T-cell (primary cell): ENCODE measurements at regions not wholly inside any gene's neighbourhood (a gene's known extent, or its start where the extent isn't known, plus 50 kb on each side); places are given as distances from the start of the nearest gene placed in this dataset.

Experiments
- ATAC-seq, 4 experiments: fragments of 200-7000 bp in 3 of 4; fragments of 150-1000 bp in 1 of 4; cut with Tn5 transposase; replicated peaks in 1 of 4; 1 replicate in 3 of 4; 2 replicates in 1 of 4; pipeline ENCODE4 v1.10.0; 2021; ENCODE audit warnings: moderate library complexity in 3 of 4, mild to moderate bottlenecking in 2 of 4, moderate number of reproducible peaks in 1 of 4
- CTCF ChIA-PET, 2 donors: fragments of 300-600 bp; sonication (Branson Sonifier 250); formaldehyde crosslinking; loops; one replicate each; lab custom pipeline; 2022; ENCODE audit warnings: antibody characterized with exemption in 2 of 2; lab: Charles Lee
- POLR2A ChIA-PET, 2 donors: fragments of 300-600 bp; sonication (Branson Sonifier 250); formaldehyde crosslinking; loops; one replicate each; lab custom pipeline; 2022; ENCODE audit warnings: antibody characterized with exemption in 2 of 2; lab: Charles Lee
- DNase-seq, 35 experiments: peaks; one replicate each; pipeline versions ENCODE4 v3.0.0 to v3.0.0-alpha.2; 2013 to 2023
- H3K27ac ChIP-seq: one replicate; pipeline ENCODE4 v1.5.1; 2013; ENCODE audit warnings: low read length
- H3K27me3 ChIP-seq, 2 experiments: replicated peaks in 1 of 2; 1 replicate in 1 of 2; 2 replicates in 1 of 2; pipeline versions ENCODE4 v1.6.1 to v1.7.0; 2013; ENCODE audit warnings: low read length in 1 of 2, mixed read lengths in 1 of 2; ENCODE audit not compliant: control insufficient read depth in 2 of 2, insufficient read depth in 2 of 2; ENCODE audit errors: extremely low read depth in 1 of 2
- H3K36me3 ChIP-seq, 2 donors: 1 replicate in 1 of 2; 2 replicates in 1 of 2; pipeline versions ENCODE4 v1.6.1 to v1.7.0; 2013; ENCODE audit warnings: low read length in 1 of 2; ENCODE audit not compliant: control insufficient read depth in 2 of 2, insufficient read depth in 1 of 2; ENCODE audit errors: extremely low read depth in 1 of 2
- H3K4me1 ChIP-seq, 2 experiments: 1 replicate in 1 of 2; 2 replicates in 1 of 2; pipeline versions ENCODE4 v1.6.1 to v1.7.0; 2013; ENCODE audit warnings: low read length in 2 of 2, mixed read lengths in 1 of 2; ENCODE audit not compliant: insufficient read depth in 2 of 2, control insufficient read depth in 1 of 2; ENCODE audit errors: extremely low read depth in 1 of 2
- H3K4me3 ChIP-seq, 2 donors: 1 replicate in 1 of 2; 2 replicates in 1 of 2; pipeline versions ENCODE4 v1.5.1 to v1.7.0; 2013; ENCODE audit warnings: mild to moderate bottlenecking in 2 of 2, low read length in 1 of 2, moderate library complexity in 1 of 2; ENCODE audit not compliant: control insufficient read depth in 1 of 2; ENCODE audit errors: extremely low read depth in 1 of 2
- H3K9me3 ChIP-seq: 2 replicates; pipeline ENCODE4 v1.7.0; 2013
- H3K27ac Mint-ChIP-seq, 2 donors: one replicate each; pipeline ENCODE4 v1.8.0; 2020 to 2021; ENCODE audit warnings: mild to moderate bottlenecking in 2 of 2, mixed read lengths in 2 of 2
- H3K27me3 Mint-ChIP-seq, 2 donors: one replicate each; pipeline ENCODE4 v1.8.0; 2021 to 2022; ENCODE audit warnings: mixed read lengths in 2 of 2
- H3K36me3 Mint-ChIP-seq: one replicate; pipeline ENCODE4 v1.8.0; 2021; ENCODE audit warnings: mixed read lengths
- H3K4me1 Mint-ChIP-seq, 3 donors: one replicate each; pipeline ENCODE4 v1.8.0; 2020 to 2022; ENCODE audit warnings: mixed read lengths in 3 of 3, mild to moderate bottlenecking in 1 of 3
- H3K4me3 Mint-ChIP-seq, 3 donors: one replicate each; pipeline ENCODE4 v1.8.0; 2020 to 2022; ENCODE audit warnings: mild to moderate bottlenecking in 3 of 3, mixed read lengths in 3 of 3, moderate library complexity in 3 of 3
- H3K9me3 Mint-ChIP-seq, 3 donors: one replicate each; pipeline ENCODE4 v1.8.0; 2020 to 2022; ENCODE audit warnings: mixed read lengths in 3 of 3
- WGBS: methylation state at CpG from one replicate; pipeline ENCODE4 v1.1.5; 2013; ENCODE audit warnings: missing lambda C conversion rate; ENCODE audit not compliant: insufficient coverage; 5-methylcytosine and 5-hydroxymethylcytosine counted together

DNA sequence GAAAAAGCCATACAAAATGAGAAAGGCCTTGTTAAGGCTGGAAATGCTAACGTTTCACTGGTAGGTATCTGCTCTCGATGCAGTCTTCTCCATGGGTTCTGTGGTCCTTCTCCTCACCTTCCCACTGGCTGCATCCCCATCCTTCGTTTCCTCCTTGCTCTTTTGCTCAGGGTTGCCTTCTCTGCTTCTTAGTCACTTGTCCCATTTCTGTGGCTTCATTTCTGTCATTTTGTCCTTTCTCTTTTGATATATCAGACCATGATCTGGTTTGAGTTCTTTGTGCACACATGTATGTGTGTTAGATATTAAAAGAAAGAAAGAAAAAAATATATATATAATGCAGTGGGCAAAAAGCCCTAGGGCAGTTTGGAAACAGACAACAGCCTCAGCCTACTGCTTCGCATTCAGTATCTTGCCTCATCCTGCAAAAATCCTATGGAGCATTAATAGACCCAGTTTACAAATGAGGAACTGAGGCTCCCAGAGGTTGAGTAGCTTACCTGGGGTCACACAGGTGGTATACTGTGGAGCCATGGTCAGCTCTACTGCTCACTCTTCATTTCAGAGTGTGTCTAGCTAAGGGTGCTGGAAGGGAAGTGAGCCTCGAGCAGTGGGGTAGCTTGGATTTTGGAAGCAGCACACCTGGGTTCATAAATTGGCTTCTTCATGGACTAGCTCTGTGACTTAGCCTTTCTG lies 57.6 kb upstream of the MEDAG start:
- Mint-ChIP-seq H3K4me3 (no peak overlapping the region), H3K4me1 (peaks cover 0 to 14% (median 8%) of the 10 kb centered on the region in 3 donors), H3K9me3 (peaks cover 0 to 4% (median 0%) of the 10 kb centered on the region in 3 donors), H3K27me3 (no peaks in the 10 kb centered on the region), H3K36me3 (no peaks in the 10 kb centered on the region), H3K27ac (peak overlapping the region in 1 of 2 donors; percentile 9)
- CTCF ChIA-PET: interaction anchor here in 1 of 2 donors (1.1 kb wide), 1 partner anchor 17 kb away, joined by 3 read pairs; no protein-coding TSS in a partner anchor
- ATAC-seq (no peak), DNase-seq (no peak)
- Histone ChIP-seq H3K36me3 (no peaks in the 10 kb centered on the region), H3K4me3 (no peak overlapping the region), H3K27me3 (peaks cover 0 to 2% of the 10 kb centered on the region in 2 experiments), H3K4me1 (peaks cover 0 to 20% of the 10 kb centered on the region in 2 experiments), H3K27ac (no peak overlapping the region), H3K9me3 (no peaks in the 10 kb centered on the region)
- 59% methylated on average over 5 of the region's 5 CpGs for WGBS
- POLR2A ChIA-PET: no interaction called here

DNA sequence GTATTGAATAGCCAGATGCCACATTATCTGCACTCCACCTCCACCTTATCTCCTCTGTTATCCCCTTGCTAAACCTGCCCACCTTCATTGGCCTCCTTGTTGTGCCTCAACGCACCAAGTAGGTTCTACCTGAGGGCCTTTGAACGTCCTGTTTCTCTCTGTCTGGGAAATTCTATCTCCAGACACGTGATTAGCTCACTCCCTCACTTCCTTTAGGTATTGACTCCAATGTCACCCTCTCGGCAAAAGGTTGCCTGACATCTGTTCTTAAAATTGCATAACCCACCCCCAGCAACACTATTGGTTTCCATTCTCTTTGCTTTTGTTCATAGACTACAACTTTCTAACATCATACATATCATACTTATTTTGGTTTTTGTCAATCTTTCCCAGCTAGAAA lies 56.5 kb upstream of the MEDAG start:
- Histone ChIP-seq H3K4me3 (no peak overlapping the region), H3K4me1 (peaks cover 0 to 19% of the 10 kb centered on the region in 2 experiments), H3K36me3 (no peaks in the 10 kb centered on the region), H3K27ac (no peak overlapping the region), H3K9me3 (no peaks in the 10 kb centered on the region), H3K27me3 (peaks cover 0 to 2% of the 10 kb centered on the region in 2 experiments)
- peaks cover 0 to 14% (median 8%) of the 10 kb centered on the region in 3 donors for H3K4me1 Mint-ChIP-seq
- peaks cover 0 to 4% (median 0%) of the 10 kb centered on the region in 3 donors for H3K9me3 Mint-ChIP-seq
- no peak for DNase-seq
- H3K36me3 Mint-ChIP-seq: no peaks in the 10 kb centered on the region
- H3K27ac Mint-ChIP-seq: no peak overlapping the region
- ATAC-seq: no peak
- no peaks in the 10 kb centered on the region for H3K27me3 Mint-ChIP-seq
- CTCF ChIA-PET: no interaction called here
- no peak overlapping the region for H3K4me3 Mint-ChIP-seq
- WGBS: 76% methylated on average over 4 of the region's 4 CpGs
- POLR2A ChIA-PET: no interaction called here

DNA sequence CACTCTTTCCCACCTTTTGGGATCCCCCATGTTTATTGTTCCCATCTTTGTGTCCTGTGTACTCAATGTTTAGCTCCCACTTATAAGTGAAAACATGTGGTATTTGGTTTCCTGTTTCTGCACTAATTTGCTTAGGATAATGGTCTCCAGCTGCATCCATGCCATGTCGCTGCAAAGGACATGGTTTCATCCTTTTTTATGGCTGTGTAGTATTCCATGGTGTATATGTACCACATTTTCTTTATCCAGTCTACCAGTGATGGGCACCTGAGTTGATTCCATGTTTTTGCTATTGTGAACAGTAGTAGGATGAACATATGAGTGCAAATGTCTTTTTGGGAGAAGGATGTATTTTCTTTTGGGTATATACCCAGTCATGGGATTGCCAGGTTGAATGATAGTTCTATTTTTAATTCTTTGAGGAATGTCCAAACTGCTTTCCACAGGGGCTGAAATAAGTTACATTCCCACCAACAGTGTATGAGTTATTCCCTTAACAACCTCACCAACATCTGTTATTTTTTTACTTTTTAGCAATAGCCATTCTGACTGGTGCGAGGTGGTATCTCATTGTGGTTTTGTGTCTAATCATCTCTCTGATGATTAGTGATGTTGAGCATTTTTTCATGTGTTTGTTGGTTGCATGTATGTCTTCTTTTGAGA lies 55.7 kb upstream of the MEDAG start:
- WGBS: 80% methylated on average over 1 of the region's 2 CpGs
- H3K27ac ChIP-seq: no peak overlapping the region
- Mint-ChIP-seq H3K4me1 (peaks cover 0 to 14% (median 8%) of the 10 kb centered on the region in 3 donors), H3K36me3 (no peaks in the 10 kb centered on the region), H3K9me3 (peaks cover 0 to 4% (median 0%) of the 10 kb centered on the region in 3 donors), H3K27ac (no peak overlapping the region), H3K27me3 (no peaks in the 10 kb centered on the region), H3K4me3 (no peak overlapping the region)
- DNase-seq (no peak), ATAC-seq (no peak)
- ChIA-PET CTCF (no interaction called here), POLR2A (no interaction called here)
- H3K9me3 ChIP-seq: no peaks in the 10 kb centered on the region
- H3K36me3 ChIP-seq: no peaks in the 10 kb centered on the region
- H3K4me3 ChIP-seq: no peak overlapping the region
- peaks cover 0 to 2% of the 10 kb centered on the region in 2 experiments for H3K27me3 ChIP-seq
- peaks cover 0 to 12% of the 10 kb centered on the region in 2 experiments for H3K4me1 ChIP-seq

DNA sequence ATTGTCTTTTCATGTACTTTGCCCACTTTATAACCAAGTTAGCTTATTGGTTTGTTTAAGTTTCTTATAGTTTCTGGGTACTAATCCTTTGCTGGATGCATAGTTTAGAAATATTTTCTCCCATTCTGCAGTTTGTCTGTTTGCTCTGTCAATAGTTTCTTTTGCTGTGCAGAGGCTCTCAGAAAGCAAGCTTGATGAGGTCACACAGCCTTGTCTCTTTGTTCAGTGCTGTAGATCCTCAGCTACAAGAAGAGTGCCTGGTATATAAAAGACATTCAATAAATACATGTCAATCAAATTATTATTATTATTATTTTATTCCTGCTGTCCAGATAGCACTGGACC lies 55.2 kb upstream of the MEDAG start:
- no peak overlapping the region for H3K27ac Mint-ChIP-seq

DNA sequence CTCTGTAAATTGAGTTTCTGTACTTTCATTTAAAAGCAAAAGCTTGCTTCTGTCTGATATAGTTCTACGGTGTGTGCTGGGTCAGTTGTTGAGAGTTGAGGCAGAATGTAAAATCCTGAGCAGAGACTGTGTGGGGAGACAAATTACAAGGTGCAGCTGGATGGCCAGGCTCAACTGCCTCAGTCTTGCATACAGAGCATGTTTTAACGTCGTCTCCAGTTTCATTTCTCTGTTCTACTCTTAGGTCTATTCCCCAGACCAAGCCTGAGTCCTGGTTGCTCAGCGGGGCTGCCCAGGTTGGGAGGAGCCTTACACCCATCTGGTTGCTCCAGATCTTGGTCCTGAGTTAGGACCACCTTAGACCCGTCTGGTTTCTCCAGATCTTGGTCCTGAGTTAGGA lies 54.4 kb upstream of the MEDAG start:
- Histone ChIP-seq H3K4me1 (peaks cover 0 to 5% of the 10 kb centered on the region in 2 experiments), H3K27me3 (peaks cover 0 to 2% of the 10 kb centered on the region in 2 experiments), H3K9me3 (no peaks in the 10 kb centered on the region), H3K27ac (no peak overlapping the region), H3K36me3 (no peaks in the 10 kb centered on the region), H3K4me3 (no peak overlapping the region)
- ATAC-seq (no peak), DNase-seq (no peak)
- ChIA-PET POLR2A (no interaction called here), CTCF (no interaction called here)
- peaks cover 0 to 4% (median 0%) of the 10 kb centered on the region in 3 donors for H3K9me3 Mint-ChIP-seq
- no peaks in the 10 kb centered on the region for H3K27me3 Mint-ChIP-seq
- no peak overlapping the region for H3K4me3 Mint-ChIP-seq
- 53% methylated on average over 4 of the region's 5 CpGs for WGBS
- H3K4me1 Mint-ChIP-seq: peaks cover 0 to 9% (median 8%) of the 10 kb centered on the region in 3 donors
- H3K36me3 Mint-ChIP-seq: no peaks in the 10 kb centered on the region
- no peak overlapping the region for H3K27ac Mint-ChIP-seq

More for the DNA sequence above, 55.2 kb upstream of the MEDAG start:
- Mint-ChIP-seq H3K36me3 (no peaks in the 10 kb centered on the region), H3K4me1 (peaks cover 0 to 14% (median 8%) of the 10 kb centered on the region in 3 donors), H3K9me3 (peaks cover 0 to 4% (median 0%) of the 10 kb centered on the region in 3 donors), H3K4me3 (no peak overlapping the region), H3K27me3 (no peaks in the 10 kb centered on the region)
- DNase-seq: no peak
- peaks cover 0 to 7% of the 10 kb centered on the region in 2 experiments for H3K4me1 ChIP-seq
- ChIA-PET CTCF (no interaction called here), POLR2A (no interaction called here)
- H3K27me3 ChIP-seq: peaks cover 0 to 2% of the 10 kb centered on the region in 2 experiments
- H3K9me3 ChIP-seq: no peaks in the 10 kb centered on the region
- H3K36me3 ChIP-seq: no peaks in the 10 kb centered on the region
- no peak overlapping the region for H3K27ac ChIP-seq
- no peak for ATAC-seq
- no peak overlapping the region for H3K4me3 ChIP-seq

DNA sequence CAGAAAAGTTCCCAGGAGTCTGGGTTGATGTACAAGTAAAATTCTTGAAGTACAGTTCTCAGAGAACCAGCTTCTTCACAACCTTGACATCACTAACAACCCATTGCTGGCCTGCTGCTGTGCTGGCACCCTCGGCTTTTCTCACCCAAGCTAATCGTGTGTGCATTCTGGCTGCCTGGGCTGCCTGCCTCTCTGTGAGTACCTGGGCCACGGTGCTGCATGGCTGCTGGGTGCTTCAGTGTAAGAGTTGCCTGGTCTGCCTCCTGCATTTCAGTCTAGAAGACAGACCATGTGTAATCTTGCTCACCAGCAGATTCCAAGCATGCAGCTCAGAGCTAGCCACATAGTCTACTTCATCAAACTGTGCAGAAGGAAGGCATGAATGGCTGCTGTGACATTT lies 50.5 kb upstream of the MEDAG start:
- Histone ChIP-seq H3K9me3 (no peaks in the 10 kb centered on the region), H3K27me3 (peaks cover 0 to 2% of the 10 kb centered on the region in 2 experiments), H3K27ac (no peak overlapping the region), H3K36me3 (no peaks in the 10 kb centered on the region), H3K4me3 (no peak overlapping the region), H3K4me1 (no peaks in the 10 kb centered on the region)
- no peak for DNase-seq
- H3K9me3 Mint-ChIP-seq: peaks cover 0 to 5% (median 0%) of the 10 kb centered on the region in 3 donors
- POLR2A ChIA-PET: no interaction called here
- H3K4me1 Mint-ChIP-seq: no peaks in the 10 kb centered on the region
- 67% methylated on average over 3 of the region's 3 CpGs for WGBS
- no peak for ATAC-seq
- no peaks in the 10 kb centered on the region for H3K27me3 Mint-ChIP-seq
- no peak overlapping the region for H3K27ac Mint-ChIP-seq
- H3K36me3 Mint-ChIP-seq: no peaks in the 10 kb centered on the region
- no peak overlapping the region for H3K4me3 Mint-ChIP-seq
- CTCF ChIA-PET: interaction anchor here in 1 of 2 donors (0.6 kb wide), 2 partner anchors 413 to 1419 kb away, joined by 4 to 7 read pairs; no protein-coding TSS in a partner anchor
